HS-27A (cell line): ENCODE measurements at regions not wholly inside any gene's neighbourhood (a gene's known extent, or its start where the extent isn't known, plus 50 kb on each side); places are given as distances from the start of the nearest gene placed in this dataset.

ENCODE experiments used
- DNase-seq: peaks from one replicate; pipeline ENCODE4 v3.0.0-alpha.2; 2012; ENCODE audit warnings: low read depth, missing footprints

GRCh38 chr12:20264026-20264425, 104.3 kb upstream of the PDE3A start:
- no peak for DNase-seq

- peak; percentile 68 for DNase-seq
Measured at GRCh38 chr12:20264608-20265114, 103.7 kb upstream of the PDE3A start.

- peak; percentile 19 for DNase-seq
Measured at GRCh38 chr12:20268121-20268732, 100.1 kb upstream of the PDE3A start.

GRCh38 chr12:20268771-20269170, 99.6 kb upstream of the PDE3A start:
- no peak for DNase-seq

GRCh38 chr12:20269337-20270067, 98.8 kb upstream of the PDE3A start:
- DNase-seq, result no peak

GRCh38 chr12:20270557-20270956, 97.8 kb upstream of the PDE3A start:
- no peak for DNase-seq

- no peak for DNase-seq
Measured at GRCh38 chr12:20272161-20272560, 96.2 kb upstream of the PDE3A start.

- DNase-seq, result no peak
Measured at GRCh38 chr12:20272801-20273200, 95.5 kb upstream of the PDE3A start.

- DNase-seq, result no peak
Measured at GRCh38 chr12:20274008-20274407, 94.3 kb upstream of the PDE3A start.

- DNase-seq, result no peak
Measured at GRCh38 chr12:20278276-20278675, 90.1 kb upstream of the PDE3A start.

- no peak for DNase-seq
Measured at GRCh38 chr12:20280515-20280914, 87.8 kb upstream of the PDE3A start.

- DNase-seq, result no peak
Measured at GRCh38 chr12:20282401-20282800, 85.9 kb upstream of the PDE3A start.

- no peak for DNase-seq
Measured at GRCh38 chr12:20283482-20283881, 84.9 kb upstream of the PDE3A start.

- no peak for DNase-seq
Measured at GRCh38 chr12:20289520-20289919, 78.8 kb upstream of the PDE3A start.

- DNase-seq, result no peak
Measured at GRCh38 chr12:20300457-20300856, 67.9 kb upstream of the PDE3A start.

GRCh38 chr12:20305470-20305869, 62.9 kb upstream of the PDE3A start:
- no peak for DNase-seq

GRCh38 chr12:20309504-20310148, 58.7 kb upstream of the PDE3A start:
- no peak for DNase-seq

- DNase-seq, result peak; percentile 35
Measured at GRCh38 chr12:20314328-20314727, 54.0 kb upstream of the PDE3A start.

- DNase-seq, result no peak
Measured at GRCh38 chr12:20317554-20317953, 50.8 kb upstream of the PDE3A start.
